ENCODE measurements at regions not wholly inside any gene's neighbourhood (a gene's known extent, or its start where the extent isn't known, plus 50 kb on each side); places are given as distances from the start of the nearest gene placed in this dataset.

GRCh38 chr10:69723653-69724052, 78.1 kb upstream of the COL13A1 start:
- 59% methylated on average over 1 of the region's 1 CpG for WGBS
- Histone ChIP-seq H3K4me1 (peaks cover 13% of the 10 kb centered on the region), H3K9me3 (no peaks in the 10 kb centered on the region), H3K27me3 (peaks cover 2% of the 10 kb centered on the region), H3K27ac (no peak overlapping the region), H3K36me3 (no peaks in the 10 kb centered on the region), H3K4me3 (no peak overlapping the region)
- no peak for DNase-seq (ENCODE audit: low spot score in 2 of 2)
- TF ChIP-seq CTCF (IDR thresholded peaks at IDR 0.05) (no peak), POLR2AphosphoS5 (IDR thresholded peaks at IDR 0.05) (no peak), EP300 (IDR thresholded peaks at IDR 0.05) (no peak), POLR2A (IDR thresholded peaks at IDR 0.05) (no peak)

GRCh38 chr10:69726850-69727249, 74.9 kb upstream of the COL13A1 start:
- no peak overlapping the region for H3K4me3 ChIP-seq
- H3K36me3 ChIP-seq: no peaks in the 10 kb centered on the region
- no peaks in the 10 kb centered on the region for H3K9me3 ChIP-seq
- DNase-seq (ENCODE audit: low spot score in 2 of 2): no peak
- H3K27me3 ChIP-seq: peaks cover 2% of the 10 kb centered on the region
- no peak overlapping the region for H3K27ac ChIP-seq
- peaks cover 29% of the 10 kb centered on the region for H3K4me1 ChIP-seq
- 100% methylated on average over 2 of the region's 2 CpGs for WGBS
- TF ChIP-seq POLR2AphosphoS5 (IDR thresholded peaks at IDR 0.05) (no peak), EP300 (IDR thresholded peaks at IDR 0.05) (no peak), CTCF (IDR thresholded peaks at IDR 0.05) (no peak), POLR2A (IDR thresholded peaks at IDR 0.05) (no peak)

DNA sequence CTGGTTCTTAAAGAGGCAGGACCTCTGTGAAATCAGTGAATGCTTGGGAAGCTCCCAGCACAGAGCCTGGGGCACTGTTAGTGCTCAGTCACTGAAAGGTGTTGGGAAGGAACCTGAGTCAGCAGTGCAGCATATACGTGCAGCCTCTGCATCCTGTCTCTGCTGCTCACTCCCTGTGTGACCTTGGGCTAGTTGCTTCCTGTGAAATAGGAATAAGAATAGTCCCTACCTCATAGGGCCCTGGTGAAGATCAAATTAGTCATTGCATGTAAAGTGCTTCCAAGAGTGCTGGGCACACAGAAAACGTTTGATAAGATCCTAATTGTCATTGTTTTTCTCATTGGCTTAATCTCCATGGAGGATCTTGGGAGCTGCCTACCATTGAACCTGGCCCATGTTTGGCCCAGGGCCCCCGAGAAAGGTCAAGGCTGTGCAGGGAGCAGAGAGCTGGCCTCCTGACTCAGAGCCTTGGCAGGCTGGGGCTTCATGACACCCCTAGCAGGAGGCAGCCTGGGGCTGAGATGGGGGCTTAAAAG, 73.3 kb upstream of the COL13A1 start:
- Histone ChIP-seq H3K36me3 (no peaks in the 10 kb centered on the region), H3K27me3 (peaks cover 2% of the 10 kb centered on the region), H3K4me3 (no peak overlapping the region), H3K4me1 (peaks cover 29% of the 10 kb centered on the region), H3K9me3 (no peaks in the 10 kb centered on the region), H3K27ac (peak overlapping the region; percentile 38)
- WGBS: 6% methylated on average over 3 of the region's 3 CpGs
- no peak for TF ChIP-seq POLR2AphosphoS5 (IDR thresholded peaks at IDR 0.05)
- TF ChIP-seq CTCF (IDR thresholded peaks at IDR 0.05): no peak
- TF ChIP-seq POLR2A (IDR thresholded peaks at IDR 0.05): no peak
- no peak for TF ChIP-seq EP300 (IDR thresholded peaks at IDR 0.05)
- DNase-seq (ENCODE audit: low spot score in 2 of 2): no peak

GRCh38 chr10:69729326-69730048, 72.2 kb upstream of the COL13A1 start:
- H3K27ac ChIP-seq: no peak overlapping the region
- no peak overlapping the region for H3K4me3 ChIP-seq
- H3K9me3 ChIP-seq: no peaks in the 10 kb centered on the region
- no peak for TF ChIP-seq EP300 (IDR thresholded peaks at IDR 0.05)
- TF ChIP-seq CTCF (IDR thresholded peaks at IDR 0.05): no peak
- TF ChIP-seq POLR2AphosphoS5 (IDR thresholded peaks at IDR 0.05): no peak
- TF ChIP-seq POLR2A (IDR thresholded peaks at IDR 0.05): no peak
- H3K27me3 ChIP-seq: peaks cover 2% of the 10 kb centered on the region
- no peaks in the 10 kb centered on the region for H3K36me3 ChIP-seq
- 73% methylated on average over 7 of the region's 12 CpGs for WGBS
- peak in 1 of 2 donors; percentile 40 for DNase-seq (ENCODE audit: low spot score in 2 of 2)
- H3K4me1 ChIP-seq: peaks cover 38% of the 10 kb centered on the region

DNA sequence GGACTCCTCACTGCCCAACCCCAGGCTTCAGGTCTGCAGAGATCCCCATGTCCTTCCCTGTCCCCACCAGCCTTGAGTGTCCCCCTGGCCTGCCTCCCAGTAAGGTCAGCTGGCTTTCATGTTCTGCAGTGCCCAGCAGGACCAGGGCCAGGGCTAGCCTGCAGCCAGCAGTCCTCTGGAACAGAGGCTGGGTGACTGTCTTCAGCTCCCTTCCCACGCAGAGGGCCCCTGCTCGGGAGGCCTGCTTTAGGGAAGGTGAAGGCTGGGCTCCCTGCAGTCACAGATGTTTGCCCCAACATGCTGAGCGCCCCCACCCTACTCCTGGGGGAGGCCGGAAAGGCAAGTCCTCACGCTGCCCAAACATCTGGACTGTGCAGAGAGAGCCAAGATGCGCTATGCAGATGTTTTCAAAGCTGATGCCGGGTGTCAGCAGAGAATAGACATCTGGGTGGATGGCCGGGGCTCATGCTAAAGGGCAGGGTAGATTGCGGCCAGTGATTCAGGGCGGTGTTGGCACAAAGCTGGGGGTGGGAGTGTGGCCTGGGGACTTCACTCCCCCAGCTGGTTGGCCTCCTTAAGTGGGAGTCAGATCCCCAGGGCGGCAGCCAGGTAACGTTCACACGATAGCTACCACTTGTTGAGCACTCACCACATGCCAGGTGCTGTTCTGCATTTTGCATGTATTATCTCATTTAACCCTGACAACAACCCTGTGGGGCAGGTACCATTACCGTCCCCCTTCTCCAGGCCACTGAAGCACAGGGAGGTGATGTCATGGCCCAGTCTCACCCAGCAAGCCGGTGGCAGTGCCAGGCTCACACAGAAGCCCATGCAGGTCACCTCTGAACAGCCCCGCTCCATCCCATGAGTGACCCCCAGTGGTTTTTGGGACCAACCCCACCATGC, 71.2 kb upstream of the COL13A1 start:
- DNase-seq (ENCODE audit: low spot score in 2 of 2): peak in 1 of 2 donors; percentile 79
- Histone ChIP-seq H3K4me3 (no peak overlapping the region), H3K36me3 (no peaks in the 10 kb centered on the region), H3K27ac (no peak overlapping the region), H3K9me3 (no peaks in the 10 kb centered on the region), H3K27me3 (no peaks in the 10 kb centered on the region), H3K4me1 (peaks cover 43% of the 10 kb centered on the region)
- 59% methylated on average over 9 of the region's 16 CpGs for WGBS
- TF ChIP-seq EP300 (IDR thresholded peaks at IDR 0.05): no peak
- no peak for TF ChIP-seq POLR2AphosphoS5 (IDR thresholded peaks at IDR 0.05)
- no peak for TF ChIP-seq CTCF (IDR thresholded peaks at IDR 0.05)
- no peak for TF ChIP-seq POLR2A (IDR thresholded peaks at IDR 0.05)
